ENCODE measurements at regions not wholly inside any gene's neighbourhood (a gene's known extent, or its start where the extent isn't known, plus 50 kb on each side); places are given as distances from the start of the nearest gene placed in this dataset.

DNA sequence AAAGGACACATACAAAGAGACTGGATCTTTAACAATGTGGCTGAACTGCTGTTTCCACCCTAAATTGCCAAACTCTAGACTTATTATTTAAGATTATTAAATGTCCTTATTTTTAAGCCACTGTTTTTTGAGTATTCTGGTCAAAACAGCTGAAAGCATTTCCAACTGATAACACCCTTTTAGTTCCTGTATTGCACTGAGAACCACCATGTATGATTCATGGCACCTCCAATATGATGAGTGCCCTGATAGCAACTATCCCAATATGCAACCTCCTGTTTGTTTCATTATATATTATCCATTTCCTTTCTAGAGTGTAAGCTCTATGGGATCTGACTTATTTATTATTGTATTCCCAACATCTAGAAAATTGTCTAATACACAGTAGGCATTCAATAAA is 269.4 kb downstream of the HHIPL2 start:
- Mint-ChIP-seq H3K36me3 (ENCODE audit: low read depth) (no peaks in the 10 kb centered on the region), H3K4me3 (no peak overlapping the region), H3K4me1 (ENCODE audit: low read depth) (no peaks in the 10 kb centered on the region), H3K27me3 (no peaks in the 10 kb centered on the region), H3K9me3 (no peaks in the 10 kb centered on the region), H3K27ac (no peak overlapping the region)
- intact Hi-C loops (cut with micrococcal nuclease): no loop called here

DNA sequence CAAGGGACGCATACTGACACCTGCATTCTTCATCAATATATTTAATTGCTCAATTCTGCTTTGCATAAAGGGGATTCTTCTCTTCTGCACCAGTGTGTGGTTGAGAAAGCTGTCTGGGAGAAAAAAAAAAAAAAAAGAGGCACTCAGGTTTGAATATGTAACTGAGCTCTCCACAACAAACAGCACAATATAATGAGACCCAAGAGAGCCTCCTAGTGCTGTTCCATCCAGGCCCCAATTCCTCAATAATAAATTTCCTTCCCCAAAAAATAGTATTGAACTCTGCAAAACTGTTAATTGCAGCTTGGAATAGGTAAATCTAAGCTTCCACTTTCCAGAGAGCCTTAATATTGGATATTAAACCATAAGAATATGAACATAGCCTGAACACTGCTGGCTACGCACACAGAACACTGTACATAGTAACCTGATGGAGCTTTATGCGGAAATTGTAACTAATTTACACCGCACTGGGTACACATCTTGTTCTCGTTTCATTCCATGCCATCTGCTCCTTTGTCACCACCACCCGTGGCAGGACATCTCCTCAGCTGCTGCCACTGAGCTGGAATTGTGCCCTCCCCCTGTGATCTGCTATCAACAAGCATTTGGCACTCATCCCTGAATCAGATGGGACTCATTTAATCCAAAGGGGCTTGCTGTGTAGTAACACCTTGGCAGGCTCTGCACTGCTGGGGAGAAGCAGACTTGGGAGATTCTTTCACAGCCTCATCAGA is 272.0 kb downstream of the HHIPL2 start:
- Mint-ChIP-seq H3K27me3 (no peaks in the 10 kb centered on the region), H3K4me1 (ENCODE audit: low read depth) (no peaks in the 10 kb centered on the region), H3K9me3 (no peaks in the 10 kb centered on the region), H3K36me3 (ENCODE audit: low read depth) (no peaks in the 10 kb centered on the region), H3K27ac (no peak overlapping the region), H3K4me3 (no peak overlapping the region)
- intact Hi-C loops (cut with micrococcal nuclease): no loop called here

DNA sequence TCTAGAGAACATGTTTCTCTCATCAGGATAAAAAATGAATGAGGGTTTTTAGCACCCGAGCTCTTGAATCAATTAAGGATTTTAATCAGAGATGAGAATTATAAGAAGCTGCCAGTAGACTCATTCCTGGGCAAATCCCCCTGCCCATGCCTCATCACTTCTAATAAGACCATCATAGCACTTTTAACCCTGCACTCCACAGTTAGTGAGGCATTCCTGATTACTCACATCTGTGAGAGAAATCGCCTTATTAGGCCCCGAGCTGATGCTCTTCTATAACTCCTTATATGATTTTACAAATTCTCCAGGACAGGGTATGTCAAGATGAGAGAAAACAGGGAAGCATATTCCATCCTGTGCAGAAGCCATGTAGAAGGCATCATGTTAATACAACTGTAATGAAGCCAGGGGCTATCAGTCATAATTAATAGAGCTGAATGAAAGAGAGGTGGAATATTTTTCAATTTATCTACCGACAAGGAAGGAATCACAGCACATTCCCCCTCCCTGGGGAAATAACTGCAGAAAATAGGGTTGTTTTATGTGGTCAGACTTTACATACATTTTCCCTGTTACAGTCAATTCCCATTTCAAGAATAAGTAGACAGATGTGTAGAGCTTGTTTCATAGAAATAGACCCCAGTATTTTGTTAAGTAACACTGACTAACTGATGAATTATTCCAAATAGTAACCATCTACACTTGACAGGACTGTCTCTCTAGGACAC is 272.7 kb downstream of the HHIPL2 start:
- intact Hi-C loops (cut with micrococcal nuclease): no loop called here
- Mint-ChIP-seq H3K36me3 (ENCODE audit: low read depth) (no peaks in the 10 kb centered on the region), H3K27me3 (no peaks in the 10 kb centered on the region), H3K4me3 (no peak overlapping the region), H3K4me1 (ENCODE audit: low read depth) (no peaks in the 10 kb centered on the region), H3K27ac (no peak overlapping the region), H3K9me3 (no peaks in the 10 kb centered on the region)

DNA sequence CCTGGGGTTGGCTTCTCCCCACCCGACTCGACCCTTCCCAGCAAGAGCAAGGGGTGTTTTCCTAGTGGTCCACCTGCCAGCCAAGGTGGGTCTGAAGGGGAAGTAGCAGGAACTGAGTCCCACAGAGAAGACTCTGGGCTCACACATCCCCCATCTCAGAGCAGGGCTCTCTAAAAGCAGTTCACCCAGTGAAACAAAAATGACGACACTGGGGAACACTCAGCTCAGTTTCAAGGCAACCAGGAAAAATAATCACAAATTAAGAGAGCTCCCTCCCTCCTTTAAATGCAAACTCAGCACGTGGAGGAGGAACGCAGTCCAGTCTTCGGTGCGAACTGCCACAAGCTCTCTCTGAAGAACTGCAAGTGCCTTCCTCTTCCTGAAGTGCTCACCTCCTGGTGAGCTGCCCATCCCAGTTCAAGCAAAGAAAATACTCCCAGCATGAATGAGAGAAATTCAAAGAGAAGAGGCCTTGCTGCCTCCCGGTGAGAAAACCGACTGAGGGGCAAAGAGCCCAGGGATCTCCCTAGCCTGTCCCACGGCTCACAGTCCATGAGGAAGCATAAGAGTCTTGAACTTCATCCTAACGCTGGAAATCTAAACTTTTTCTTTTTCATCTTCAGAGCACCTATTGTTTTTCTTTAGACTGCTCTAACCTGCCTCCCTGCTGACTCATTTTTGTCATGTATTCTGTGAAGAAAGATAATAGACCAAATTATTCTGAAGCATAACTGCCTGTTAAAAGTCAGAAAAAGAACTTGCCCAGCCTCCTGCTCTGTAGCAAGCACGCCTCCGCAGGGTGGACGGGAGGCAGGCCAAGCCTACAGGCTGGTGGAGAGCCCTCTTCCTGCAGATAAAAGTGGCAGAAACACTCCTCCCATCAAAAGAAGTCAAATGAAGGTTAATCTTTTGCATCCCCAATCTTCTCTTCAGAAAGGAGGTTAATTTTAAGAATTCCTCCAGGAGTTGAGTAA is 281.4 kb downstream of the HHIPL2 start:
- intact Hi-C loops (cut with micrococcal nuclease): no loop called here
- H3K36me3 Mint-ChIP-seq (ENCODE audit: low read depth): no peaks in the 10 kb centered on the region
- no peaks in the 10 kb centered on the region for H3K27me3 Mint-ChIP-seq

DNA sequence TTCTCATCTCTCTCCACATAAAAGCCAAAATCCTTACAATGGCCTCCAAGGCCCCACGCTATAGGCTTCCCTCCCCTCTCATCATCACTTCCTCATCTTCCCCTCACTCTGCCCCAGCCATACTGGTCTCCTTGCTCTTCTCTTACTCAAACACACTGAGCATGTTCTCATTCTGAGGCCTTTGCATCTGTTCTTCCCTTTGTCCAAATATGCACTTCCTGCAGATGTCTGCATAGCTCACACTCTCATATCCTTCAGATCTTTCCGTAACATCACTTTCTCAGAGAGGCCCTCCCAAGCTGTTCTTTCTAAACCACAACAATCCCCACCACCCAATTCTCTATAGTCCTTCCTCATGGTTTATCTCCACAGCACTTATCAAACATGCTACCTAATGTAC is 284.1 kb downstream of the HHIPL2 start:
- no peak overlapping the region for H3K4me3 Mint-ChIP-seq
- intact Hi-C loops (cut with micrococcal nuclease): no loop called here
- no peaks in the 10 kb centered on the region for H3K36me3 Mint-ChIP-seq (ENCODE audit: low read depth)
- H3K9me3 Mint-ChIP-seq: no peaks in the 10 kb centered on the region
- no peak overlapping the region for H3K27ac Mint-ChIP-seq
- no peaks in the 10 kb centered on the region for H3K27me3 Mint-ChIP-seq
- no peaks in the 10 kb centered on the region for H3K4me1 Mint-ChIP-seq (ENCODE audit: low read depth)

More for the DNA sequence above, 281.4 kb downstream of the HHIPL2 start:
- Mint-ChIP-seq H3K9me3 (no peaks in the 10 kb centered on the region), H3K4me3 (no peak overlapping the region), H3K4me1 (ENCODE audit: low read depth) (no peaks in the 10 kb centered on the region), H3K27ac (no peak overlapping the region)

DNA sequence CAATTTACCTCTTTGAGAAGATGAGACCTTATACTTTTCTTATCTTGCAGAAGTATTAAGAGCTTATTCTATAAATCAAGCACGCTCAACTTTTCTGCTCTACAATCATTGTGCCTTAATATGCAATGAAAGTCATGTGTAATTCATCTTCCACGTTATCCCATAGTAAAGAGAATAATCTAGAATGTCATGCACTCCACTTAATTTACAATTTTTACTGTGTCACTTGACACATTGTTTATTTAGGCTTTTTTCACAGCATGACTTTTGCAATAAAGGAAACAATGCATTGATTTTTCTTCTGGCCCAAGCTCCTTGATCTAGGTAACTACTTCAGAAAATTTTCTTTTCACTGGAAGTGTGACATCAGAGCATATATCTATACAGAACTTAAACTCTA is 290.9 kb downstream of the HHIPL2 start:
- intact Hi-C loops (cut with micrococcal nuclease): no loop called here
- Mint-ChIP-seq H3K4me3 (no peak overlapping the region), H3K27me3 (no peaks in the 10 kb centered on the region), H3K4me1 (ENCODE audit: low read depth) (no peaks in the 10 kb centered on the region), H3K27ac (no peak overlapping the region), H3K9me3 (no peaks in the 10 kb centered on the region), H3K36me3 (ENCODE audit: low read depth) (no peaks in the 10 kb centered on the region)

DNA sequence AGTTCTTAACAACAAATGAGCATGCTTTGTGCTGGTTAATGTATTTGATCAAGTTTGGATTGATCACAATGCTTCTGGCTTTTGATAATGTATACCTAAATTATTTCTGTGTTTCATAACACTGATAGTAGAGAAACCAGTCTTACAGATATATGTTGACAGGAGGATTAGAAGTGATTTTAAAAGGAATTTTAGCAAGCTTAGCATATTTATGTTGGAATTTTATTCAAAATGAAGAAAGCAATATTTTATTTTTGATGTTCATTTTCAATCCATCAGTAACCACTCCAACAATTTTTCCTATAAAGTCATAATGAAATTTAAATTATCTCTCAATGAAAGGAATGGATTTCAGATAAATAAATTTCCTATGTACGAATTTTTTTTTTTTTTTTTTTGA is 291.8 kb downstream of the HHIPL2 start:
- Mint-ChIP-seq H3K27ac (no peak overlapping the region), H3K9me3 (no peaks in the 10 kb centered on the region), H3K36me3 (ENCODE audit: low read depth) (no peaks in the 10 kb centered on the region), H3K4me3 (no peak overlapping the region), H3K27me3 (no peaks in the 10 kb centered on the region), H3K4me1 (ENCODE audit: low read depth) (no peaks in the 10 kb centered on the region)
- intact Hi-C loops (cut with micrococcal nuclease): no loop called here

DNA sequence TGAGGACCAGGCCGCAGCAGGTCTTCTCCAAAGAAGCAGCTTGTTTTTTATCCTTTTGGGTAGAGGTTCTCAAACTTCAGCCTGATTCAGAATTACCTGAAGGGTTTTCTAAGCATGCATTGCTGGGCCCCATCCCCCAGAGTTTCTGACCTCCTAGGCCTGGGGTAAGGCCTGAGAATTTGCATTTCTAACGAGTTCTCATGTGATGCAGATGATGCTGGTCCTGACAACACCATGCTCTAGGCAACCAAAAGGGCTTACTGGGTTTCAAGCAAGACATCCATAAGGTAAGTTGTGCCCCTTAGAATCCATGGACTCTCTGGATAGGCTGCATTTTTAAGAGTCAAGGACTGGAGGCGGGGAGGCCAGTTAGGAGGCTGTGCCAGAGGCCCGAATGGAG is 295.1 kb downstream of the HHIPL2 start:
- Mint-ChIP-seq H3K36me3 (ENCODE audit: low read depth) (no peaks in the 10 kb centered on the region), H3K4me3 (no peak overlapping the region), H3K4me1 (ENCODE audit: low read depth) (no peaks in the 10 kb centered on the region), H3K27ac (no peak overlapping the region), H3K27me3 (no peaks in the 10 kb centered on the region), H3K9me3 (no peaks in the 10 kb centered on the region)
- intact Hi-C loops (cut with micrococcal nuclease): no loop called here

DNA sequence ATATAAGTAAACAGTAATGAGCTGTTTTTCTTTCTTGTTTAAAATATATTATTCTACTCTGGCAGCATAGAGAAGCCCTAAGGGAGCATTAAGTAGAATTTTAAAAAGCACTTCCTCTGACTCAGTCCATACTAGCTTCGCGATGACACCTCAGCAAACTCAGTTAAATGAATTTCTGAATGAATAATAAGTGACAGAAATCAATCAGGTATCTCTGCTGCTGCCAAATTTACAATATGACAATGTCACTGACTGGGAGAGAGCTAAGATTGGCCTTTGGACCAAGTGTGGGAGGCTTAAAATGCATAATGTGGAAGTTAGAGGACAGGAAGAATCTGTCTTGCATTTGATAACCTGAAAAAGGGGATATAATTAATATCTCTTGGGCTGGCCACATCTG is 296.1 kb downstream of the HHIPL2 start:
- Mint-ChIP-seq H3K27ac (no peak overlapping the region), H3K36me3 (ENCODE audit: low read depth) (no peaks in the 10 kb centered on the region), H3K4me3 (no peak overlapping the region), H3K4me1 (ENCODE audit: low read depth) (no peaks in the 10 kb centered on the region), H3K27me3 (no peaks in the 10 kb centered on the region), H3K9me3 (no peaks in the 10 kb centered on the region)
- intact Hi-C loops (cut with micrococcal nuclease): no loop called here

DNA sequence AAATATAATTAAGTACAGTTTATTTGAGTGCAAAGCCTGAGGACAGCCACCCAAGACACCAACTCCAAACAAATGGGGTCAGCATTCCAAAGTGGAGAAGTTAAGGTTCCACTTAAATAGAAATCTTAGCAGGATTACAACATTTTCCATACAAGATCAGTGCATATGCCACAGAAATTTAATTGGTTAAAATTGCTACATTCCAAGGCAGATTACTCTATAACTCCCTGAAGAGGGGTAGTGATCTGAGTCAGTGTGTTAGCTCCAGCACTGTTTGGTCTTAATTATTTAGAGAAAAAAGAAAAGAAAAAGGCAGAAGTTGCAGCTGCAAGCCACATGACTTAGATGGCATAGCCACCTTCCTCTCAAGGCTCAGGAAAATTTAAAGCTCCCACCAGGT is 297.5 kb downstream of the HHIPL2 start:
- Mint-ChIP-seq H3K4me1 (ENCODE audit: low read depth) (no peaks in the 10 kb centered on the region), H3K36me3 (ENCODE audit: low read depth) (no peaks in the 10 kb centered on the region), H3K27me3 (no peaks in the 10 kb centered on the region), H3K4me3 (no peak overlapping the region), H3K27ac (no peak overlapping the region), H3K9me3 (no peaks in the 10 kb centered on the region)
- intact Hi-C loops (cut with micrococcal nuclease): no loop called here

DNA sequence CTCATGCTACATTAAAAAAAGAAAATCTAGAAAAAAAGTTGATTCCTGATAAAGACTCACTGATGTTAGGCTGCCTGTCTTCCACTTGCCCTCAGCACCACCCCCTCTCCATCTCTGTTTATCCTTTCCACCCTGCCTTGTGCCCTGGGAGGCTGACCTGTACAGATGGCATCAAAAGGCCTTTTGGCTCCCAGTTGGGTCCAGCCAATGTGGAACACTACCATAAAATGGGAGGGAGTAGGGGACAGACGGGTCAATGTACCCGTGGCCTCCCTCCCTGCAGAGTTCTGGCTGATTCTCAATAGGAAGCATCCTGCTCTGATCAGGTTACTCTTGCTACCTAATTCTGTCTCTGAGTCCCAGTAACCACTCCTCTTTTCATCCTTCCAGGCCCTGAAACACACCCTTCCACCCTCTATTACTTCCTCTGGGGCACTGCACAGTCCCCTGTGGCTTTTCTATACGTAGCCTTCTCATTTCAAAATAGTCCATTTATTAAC is 300.0 kb downstream of the HHIPL2 start:
- Mint-ChIP-seq H3K9me3 (no peaks in the 10 kb centered on the region), H3K36me3 (ENCODE audit: low read depth) (no peaks in the 10 kb centered on the region), H3K27me3 (no peaks in the 10 kb centered on the region), H3K27ac (no peak overlapping the region), H3K4me1 (ENCODE audit: low read depth) (no peaks in the 10 kb centered on the region), H3K4me3 (no peak overlapping the region)
- intact Hi-C loops (cut with micrococcal nuclease): no loop called here

DNA sequence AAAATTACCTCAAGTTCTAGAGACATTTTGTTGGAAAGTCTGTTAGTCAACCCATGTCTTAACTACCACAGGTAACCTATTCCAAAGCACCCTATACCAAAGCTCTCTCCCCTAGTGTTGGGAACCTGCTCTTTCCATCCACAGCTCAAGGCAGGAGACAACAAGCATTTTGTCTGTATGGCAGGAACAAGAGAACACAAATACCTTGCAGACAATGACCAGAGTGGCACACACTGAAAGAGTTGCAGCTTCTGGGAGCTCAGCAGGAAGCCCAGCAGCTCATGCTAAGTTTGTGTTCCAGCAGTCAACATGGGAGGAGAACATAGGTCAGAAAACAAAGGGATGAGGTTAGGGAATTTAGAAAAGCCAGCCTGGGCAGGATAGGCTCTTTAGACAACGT is 300.8 kb downstream of the HHIPL2 start:
- Mint-ChIP-seq H3K27me3 (no peaks in the 10 kb centered on the region), H3K4me3 (no peak overlapping the region), H3K27ac (no peak overlapping the region), H3K36me3 (ENCODE audit: low read depth) (no peaks in the 10 kb centered on the region), H3K4me1 (ENCODE audit: low read depth) (no peaks in the 10 kb centered on the region), H3K9me3 (no peaks in the 10 kb centered on the region)
- intact Hi-C loops (cut with micrococcal nuclease): no loop called here

DNA sequence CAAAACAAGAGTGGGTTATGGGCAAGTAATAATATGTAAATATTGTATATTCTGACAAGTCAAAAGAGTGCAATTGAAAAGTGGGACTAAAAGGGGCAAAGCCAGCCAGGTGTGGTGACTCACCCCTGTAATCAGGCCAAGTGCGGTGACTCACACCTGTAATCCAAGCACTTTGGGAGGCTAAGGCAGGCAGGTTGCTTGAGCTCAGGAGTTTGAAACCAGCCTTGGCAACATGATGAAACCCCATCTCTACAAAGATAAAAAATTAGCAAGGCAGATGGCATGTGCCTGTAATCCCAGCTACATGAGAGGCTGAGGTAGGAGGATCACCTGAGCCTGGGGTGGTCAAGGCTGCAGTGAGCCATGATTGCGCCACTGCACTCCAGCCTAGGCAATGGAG is 304.0 kb downstream of the HHIPL2 start:
- H3K27me3 Mint-ChIP-seq: no peaks in the 10 kb centered on the region
- no peak overlapping the region for H3K27ac Mint-ChIP-seq
- no peaks in the 10 kb centered on the region for H3K9me3 Mint-ChIP-seq
- no peaks in the 10 kb centered on the region for H3K36me3 Mint-ChIP-seq (ENCODE audit: low read depth)
- no peak overlapping the region for H3K4me3 Mint-ChIP-seq
- no peaks in the 10 kb centered on the region for H3K4me1 Mint-ChIP-seq (ENCODE audit: low read depth)
- intact Hi-C loops (cut with micrococcal nuclease): no loop called here

DNA sequence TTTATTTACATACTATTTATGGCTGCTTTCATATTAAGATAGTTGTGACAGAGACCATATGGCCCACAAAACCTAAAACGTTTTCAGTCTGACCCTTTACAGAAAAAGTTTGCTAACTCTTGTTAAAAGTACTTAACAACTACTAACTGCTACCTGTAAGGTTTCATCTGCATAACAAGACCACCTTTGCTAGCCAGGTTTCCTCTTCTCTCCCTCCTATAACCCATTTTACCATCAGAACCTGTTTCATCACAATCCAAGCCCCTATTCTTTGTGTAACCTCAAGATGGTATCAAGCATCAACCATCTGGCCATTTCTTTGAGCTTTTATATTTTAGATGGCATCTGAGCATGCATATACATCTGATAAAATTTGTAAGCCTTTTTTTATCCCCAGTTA is 305.4 kb downstream of the HHIPL2 start:
- intact Hi-C loops (cut with micrococcal nuclease): no loop called here
- H3K27me3 Mint-ChIP-seq: no peaks in the 10 kb centered on the region
- no peaks in the 10 kb centered on the region for H3K9me3 Mint-ChIP-seq
- H3K4me3 Mint-ChIP-seq: no peak overlapping the region
- H3K4me1 Mint-ChIP-seq (ENCODE audit: low read depth): no peaks in the 10 kb centered on the region
- no peak overlapping the region for H3K27ac Mint-ChIP-seq
- H3K36me3 Mint-ChIP-seq (ENCODE audit: low read depth): no peaks in the 10 kb centered on the region

All from dendritic cell treated with granulocyte-macrophage colony-stimulating factor and Interleukin-4, amounts not matched to agents 40 ng/mL and 50 ng/mL, for 4 days (primary cell).